HUES6 (cell line): ENCODE measurements at regions not wholly inside any gene's neighbourhood (a gene's known extent, or its start where the extent isn't known, plus 50 kb on each side); places are given as distances from the start of the nearest gene placed in this dataset.
A peak's percentile ranks its signal among the peaks of the same experiment; 100 is the strongest.

Experiments
- H3K27ac ChIP-seq: 2 replicates; pipeline ENCODE4 v1.7.0; 2013; ENCODE audit warnings: low read depth, mild to moderate bottlenecking, low read length, inconsistent platforms
- H3K27me3 ChIP-seq: 2 replicates; pipeline ENCODE4 v1.6.1; 2013; ENCODE audit warnings: low read length; ENCODE audit not compliant: control insufficient read depth, insufficient read depth
- H3K36me3 ChIP-seq: 2 replicates; pipeline ENCODE4 v1.6.1; 2013; ENCODE audit warnings: low read length; ENCODE audit not compliant: control insufficient read depth, insufficient read depth
- H3K4me1 ChIP-seq: 2 replicates; pipeline ENCODE4 v1.6.1; 2013; ENCODE audit warnings: low read length; ENCODE audit not compliant: control insufficient read depth, insufficient read depth
- H3K4me3 ChIP-seq: 2 replicates; pipeline ENCODE4 v1.5.1; 2013; ENCODE audit warnings: low read depth, low read length
- H3K9ac ChIP-seq: one replicate; pipeline ENCODE4 v1.6.1; 2013; ENCODE audit warnings: mild to moderate bottlenecking, low read length
- H3K9me3 ChIP-seq: 2 replicates; pipeline ENCODE4 v1.6.1; 2013; ENCODE audit warnings: low read depth, low read length; ENCODE audit not compliant: control insufficient read depth, insufficient read depth

DNA sequence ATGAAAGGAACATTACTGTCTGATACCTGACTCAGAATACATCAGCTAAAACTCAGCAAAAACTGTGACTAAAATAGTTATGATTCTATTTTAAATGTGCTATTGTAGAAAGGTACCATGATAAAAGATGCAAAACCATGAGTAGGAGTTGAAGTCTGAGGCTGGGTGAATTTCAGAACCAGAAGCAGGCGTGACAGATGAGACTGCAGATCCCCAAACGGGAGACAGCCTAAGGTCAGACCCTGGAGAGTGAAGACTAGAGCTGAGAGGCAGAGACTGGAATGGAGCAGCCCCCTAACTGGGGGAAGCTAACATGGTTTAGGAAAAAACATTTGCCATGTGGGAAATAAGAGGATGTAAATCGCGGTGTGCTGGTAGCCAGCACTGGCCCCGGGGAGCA lies 275.8 kb downstream of the POM121L12 start:
- H3K4me1 ChIP-seq, result peaks cover 10% of the 10 kb centered on the region; the same call in 1 of the 2 replicates
- no peaks in the 10 kb centered on the region for H3K27me3 ChIP-seq

DNA sequence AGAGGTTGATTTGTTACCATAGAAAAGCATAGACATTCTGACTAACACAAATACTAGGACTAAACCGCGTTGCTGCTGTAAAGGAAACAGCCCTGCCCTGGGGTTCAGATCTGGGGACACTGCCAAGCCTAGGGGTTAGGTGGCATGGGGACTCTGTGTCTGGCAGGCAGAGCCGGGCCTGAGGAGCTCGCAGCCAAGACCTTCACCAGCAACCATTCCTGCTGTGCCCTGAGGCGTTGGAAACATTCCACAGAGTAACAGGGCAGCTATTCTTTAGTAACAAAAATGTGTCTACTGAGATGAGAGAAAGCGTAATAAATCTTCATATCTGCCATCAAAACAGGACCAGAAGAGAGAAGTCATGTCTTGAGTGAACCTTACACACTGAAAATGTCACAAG lies 280.5 kb downstream of the POM121L12 start:
- no peaks in the 10 kb centered on the region for H3K9me3 ChIP-seq
- H3K27me3 ChIP-seq, result no peaks in the 10 kb centered on the region
- H3K36me3 ChIP-seq, result no peaks in the 10 kb centered on the region
- H3K9ac ChIP-seq, result no peak overlapping the region
- no peak overlapping the region for H3K27ac ChIP-seq
- no peak overlapping the region for H3K4me3 ChIP-seq
- H3K4me1 ChIP-seq, result peaks cover 8% of the 10 kb centered on the region; the same call in 1 of the 2 replicates

More for the DNA sequence above, 275.8 kb downstream of the POM121L12 start:
- Histone ChIP-seq H3K9ac (no peak overlapping the region), H3K4me3 (no peak overlapping the region), H3K36me3 (no peaks in the 10 kb centered on the region), H3K9me3 (no peaks in the 10 kb centered on the region), H3K27ac (no peak overlapping the region)

DNA sequence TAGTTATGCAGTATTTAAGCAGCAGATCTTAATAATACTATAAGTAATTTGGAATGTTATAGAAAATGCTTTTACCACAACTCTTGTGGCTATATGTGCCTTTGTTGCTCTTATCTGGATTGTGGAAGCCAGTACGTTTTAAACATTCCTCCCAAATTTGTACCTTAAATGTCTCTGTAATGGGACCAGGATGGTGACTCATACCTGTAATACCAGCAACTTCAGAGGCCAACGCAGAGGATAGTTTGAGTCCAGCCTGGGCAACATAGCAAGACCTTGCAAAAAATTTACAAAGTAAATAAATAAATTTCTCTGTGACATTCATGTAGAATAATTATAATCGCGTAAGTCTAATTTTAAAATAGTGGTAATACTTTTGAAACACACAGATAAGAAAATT lies 283.1 kb downstream of the POM121L12 start:
- Histone ChIP-seq H3K27ac (no peak overlapping the region), H3K4me1 (no peaks in the 10 kb centered on the region; the same call in 1 of the 2 replicates), H3K4me3 (no peak overlapping the region), H3K9me3 (0 out of 2 replicates have a peak, but pooled peaks cover 7% of the 10 kb centered on the region), H3K9ac (no peak overlapping the region), H3K27me3 (no peaks in the 10 kb centered on the region), H3K36me3 (no peaks in the 10 kb centered on the region)

DNA sequence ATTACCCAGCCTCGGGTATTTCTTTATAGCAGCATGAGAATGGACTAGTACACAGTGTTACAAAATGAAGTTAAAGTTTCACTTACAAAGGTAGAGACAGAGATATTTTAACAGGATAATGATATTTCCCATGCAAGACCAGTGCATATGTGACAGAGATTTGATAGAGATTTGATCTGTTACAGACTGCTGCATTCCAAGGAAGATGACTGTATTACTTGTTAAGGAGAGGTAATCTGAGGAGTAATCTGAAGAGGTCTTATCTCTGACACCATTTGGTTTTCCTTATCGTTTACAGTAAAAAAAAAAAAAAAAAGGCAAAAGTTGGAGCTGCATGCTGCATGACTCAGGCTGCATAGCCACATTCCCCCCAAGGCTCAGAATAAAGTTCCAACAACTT lies 289.6 kb downstream of the POM121L12 start:
- no peaks in the 10 kb centered on the region for H3K27me3 ChIP-seq
- H3K4me3 ChIP-seq, result no peak overlapping the region
- H3K9me3 ChIP-seq, result peaks cover 7% of the 10 kb centered on the region; the same call in 1 of the 2 replicates
- H3K9ac ChIP-seq, result peak overlapping the region; percentile 19
- peak overlapping the region; percentile 74; the same call in 1 of the 2 replicates for H3K27ac ChIP-seq
- peaks cover 23% of the 10 kb centered on the region for H3K4me1 ChIP-seq
- no peaks in the 10 kb centered on the region for H3K36me3 ChIP-seq

DNA sequence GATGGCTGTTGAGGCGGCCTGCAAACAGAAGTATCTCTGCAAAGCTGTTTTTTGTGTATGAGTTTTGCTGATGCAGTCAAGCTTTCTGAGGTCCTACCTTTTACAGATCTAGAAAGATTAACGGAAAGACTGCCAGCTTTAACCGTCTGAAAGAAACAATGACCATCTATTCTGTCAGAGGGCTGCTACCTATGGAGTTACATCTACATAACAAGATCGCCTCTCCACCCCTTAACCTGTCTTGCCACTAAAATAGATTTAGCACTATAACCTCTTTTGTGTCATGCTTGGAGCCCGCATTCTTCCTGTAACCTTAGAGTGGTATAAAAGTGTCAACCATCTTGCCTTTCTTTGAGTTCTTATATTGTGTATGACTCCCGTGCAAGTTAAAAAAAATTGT lies 291.2 kb downstream of the POM121L12 start:
- peaks cover 17% of the 10 kb centered on the region; the same call in 1 of the 2 replicates for H3K9me3 ChIP-seq
- no peaks in the 10 kb centered on the region for H3K27me3 ChIP-seq
- peak overlapping the region; percentile 91 for H3K27ac ChIP-seq
- H3K9ac ChIP-seq, result peak overlapping the region; percentile 31
- peaks cover 23% of the 10 kb centered on the region for H3K4me1 ChIP-seq
- no peaks in the 10 kb centered on the region for H3K36me3 ChIP-seq
- no peak overlapping the region for H3K4me3 ChIP-seq

DNA sequence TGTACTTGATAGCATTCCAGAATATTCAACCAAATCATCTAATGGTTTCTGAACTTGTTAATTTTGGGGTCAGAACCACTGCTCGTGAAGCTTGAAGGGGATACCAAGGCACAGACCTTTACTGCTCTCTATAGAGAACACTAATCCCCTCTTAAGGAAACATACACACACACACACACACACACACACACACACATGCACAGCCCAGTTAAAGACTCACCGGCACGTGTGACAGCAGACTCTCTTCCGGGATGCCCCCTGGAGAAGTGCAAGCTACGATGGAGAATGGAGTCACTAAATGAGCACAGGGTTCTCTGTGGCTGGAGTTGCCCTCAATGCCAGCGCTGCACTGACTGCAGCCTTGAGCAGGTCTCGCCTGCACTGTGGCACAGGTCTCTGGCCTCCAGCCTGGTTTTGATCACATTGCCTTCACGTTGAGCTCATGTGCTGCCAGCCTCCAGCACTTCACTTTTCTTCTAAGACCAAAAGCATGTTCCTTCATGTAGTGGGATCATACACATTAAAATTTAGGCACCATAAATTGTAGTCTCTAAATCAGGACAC lies 300.8 kb downstream of the POM121L12 start:
- Histone ChIP-seq H3K4me1 (no peaks in the 10 kb centered on the region), H3K9me3 (peaks cover 40% of the 10 kb centered on the region), H3K36me3 (no peaks in the 10 kb centered on the region), H3K9ac (no peak overlapping the region), H3K27ac (no peak overlapping the region), H3K27me3 (no peaks in the 10 kb centered on the region), H3K4me3 (no peak overlapping the region)

DNA sequence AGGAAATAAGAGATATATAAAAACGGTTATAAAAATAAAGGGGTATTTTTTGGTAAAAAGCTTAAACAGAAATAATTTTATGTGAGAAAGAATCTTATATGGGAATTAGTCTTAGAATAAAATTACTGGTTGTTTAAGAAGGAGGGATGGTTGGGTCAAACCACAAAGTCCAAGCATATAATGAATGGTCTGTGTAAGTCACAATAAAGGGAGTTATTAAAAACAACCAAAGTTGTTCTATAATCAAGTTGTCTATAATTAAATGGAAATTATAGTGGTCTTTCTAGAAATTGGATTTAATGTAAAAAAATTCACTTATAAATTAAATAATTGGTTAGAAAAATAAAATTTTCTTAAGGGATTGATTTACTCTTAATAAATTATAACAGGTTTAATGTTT lies 304.8 kb downstream of the POM121L12 start:
- Histone ChIP-seq H3K36me3 (no peaks in the 10 kb centered on the region), H3K9me3 (peaks cover 64% of the 10 kb centered on the region), H3K27me3 (no peaks in the 10 kb centered on the region), H3K4me3 (no peak overlapping the region), H3K9ac (no peak overlapping the region), H3K27ac (no peak overlapping the region), H3K4me1 (no peaks in the 10 kb centered on the region)

DNA sequence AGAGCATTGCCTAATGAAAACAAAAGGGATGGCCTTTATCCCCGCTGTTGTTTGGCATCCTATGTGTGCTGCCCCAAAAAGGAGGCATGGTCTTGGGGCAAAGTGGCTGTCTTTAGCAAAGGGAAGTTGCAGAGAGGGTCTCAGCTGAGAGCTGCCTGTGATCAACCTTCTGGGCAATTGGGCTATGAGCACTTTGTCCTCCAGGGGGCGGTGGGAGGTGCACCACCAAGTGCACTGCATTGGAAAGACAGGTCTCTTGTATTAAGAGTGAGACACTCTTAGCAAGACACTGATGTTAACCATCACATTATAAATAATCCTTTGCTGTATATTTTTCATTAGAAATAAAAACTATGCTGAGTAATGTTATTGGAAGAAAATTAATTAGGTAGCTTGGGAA lies 314.8 kb downstream of the POM121L12 start:
- Histone ChIP-seq H3K36me3 (no peaks in the 10 kb centered on the region), H3K9ac (no peak overlapping the region), H3K9me3 (peaks cover 4% of the 10 kb centered on the region; the same call in 1 of the 2 replicates), H3K27ac (no peak overlapping the region), H3K27me3 (no peaks in the 10 kb centered on the region), H3K4me1 (no peaks in the 10 kb centered on the region), H3K4me3 (no peak overlapping the region)

DNA sequence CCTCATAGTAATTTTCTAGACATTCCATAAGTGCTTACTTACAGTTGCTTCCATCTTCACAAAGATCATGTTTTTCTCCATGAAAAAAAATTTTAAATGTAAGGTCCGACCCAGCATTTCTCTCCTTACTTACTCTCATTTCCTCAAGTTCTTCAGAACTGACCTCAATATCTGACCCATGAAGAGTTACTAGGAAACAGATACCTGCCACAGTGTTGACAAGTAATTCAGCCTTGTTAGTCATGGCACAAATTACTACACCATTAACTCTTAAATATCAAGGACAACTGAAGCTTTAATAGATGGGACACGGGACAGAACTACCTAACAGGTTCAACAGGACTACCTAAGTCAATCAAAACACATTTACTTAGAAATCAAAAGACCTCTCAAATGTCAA lies 316.2 kb downstream of the POM121L12 start:
- H3K4me1 ChIP-seq, result no peaks in the 10 kb centered on the region
- H3K27me3 ChIP-seq, result no peaks in the 10 kb centered on the region
- no peaks in the 10 kb centered on the region for H3K36me3 ChIP-seq
- H3K27ac ChIP-seq, result no peak overlapping the region
- no peaks in the 10 kb centered on the region for H3K9me3 ChIP-seq
- no peak overlapping the region for H3K4me3 ChIP-seq
- no peak overlapping the region for H3K9ac ChIP-seq

DNA sequence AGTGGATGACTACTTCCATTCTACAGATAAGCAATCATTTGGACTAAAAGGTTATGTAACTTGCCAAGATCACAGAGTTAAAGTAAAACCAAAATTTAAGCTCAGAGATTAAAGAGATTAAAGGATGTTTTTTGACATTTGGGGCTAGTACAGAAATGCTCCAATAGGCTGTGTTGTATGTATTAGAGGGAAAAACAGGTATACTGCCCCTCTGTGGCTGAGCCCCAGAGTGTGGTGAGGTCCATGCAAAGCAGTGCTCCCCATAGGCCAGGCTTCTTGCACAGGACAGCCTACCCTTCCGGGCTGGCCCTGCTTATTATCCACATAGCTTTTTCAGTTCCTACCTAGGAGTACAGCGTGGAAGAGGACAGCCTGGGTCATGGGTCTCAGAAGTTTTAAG lies 322.8 kb downstream of the POM121L12 start:
- no peaks in the 10 kb centered on the region for H3K4me1 ChIP-seq
- no peak overlapping the region for H3K27ac ChIP-seq
- H3K27me3 ChIP-seq, result no peaks in the 10 kb centered on the region
- H3K9ac ChIP-seq, result no peak overlapping the region
- H3K36me3 ChIP-seq, result no peaks in the 10 kb centered on the region
- no peaks in the 10 kb centered on the region; the same call in 1 of the 2 replicates for H3K9me3 ChIP-seq
- no peak overlapping the region for H3K4me3 ChIP-seq

DNA sequence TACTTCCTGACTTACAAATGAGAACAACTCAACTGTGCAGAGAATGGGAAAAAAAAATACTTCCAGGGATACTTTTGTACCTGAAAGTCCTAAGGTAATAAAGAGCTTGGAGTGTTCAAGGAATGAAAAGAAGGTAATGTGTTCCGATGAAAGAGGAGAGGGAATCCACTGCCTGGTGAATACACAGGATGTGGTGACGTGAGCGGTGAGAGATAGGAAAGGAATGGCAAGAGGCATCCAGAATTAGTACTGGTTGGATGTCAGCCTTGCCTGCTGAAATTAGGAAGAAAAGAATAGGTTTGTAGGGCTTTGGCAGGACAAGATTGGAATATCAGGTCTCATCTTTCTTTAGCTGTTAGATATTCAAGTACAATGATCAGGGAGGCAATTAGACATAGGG lies 347.7 kb downstream of the POM121L12 start:
- no peaks in the 10 kb centered on the region for H3K4me1 ChIP-seq
- no peaks in the 10 kb centered on the region for H3K9me3 ChIP-seq

More for the DNA sequence above, 347.7 kb downstream of the POM121L12 start:
- Histone ChIP-seq H3K27me3 (no peaks in the 10 kb centered on the region), H3K4me3 (no peak overlapping the region), H3K36me3 (no peaks in the 10 kb centered on the region), H3K27ac (no peak overlapping the region), H3K9ac (no peak overlapping the region)
